ENCODE measurements at regions not wholly inside any gene's neighbourhood (a gene's known extent, or its start where the extent isn't known, plus 50 kb on each side); places are given as distances from the start of the nearest gene placed in this dataset.

DNA sequence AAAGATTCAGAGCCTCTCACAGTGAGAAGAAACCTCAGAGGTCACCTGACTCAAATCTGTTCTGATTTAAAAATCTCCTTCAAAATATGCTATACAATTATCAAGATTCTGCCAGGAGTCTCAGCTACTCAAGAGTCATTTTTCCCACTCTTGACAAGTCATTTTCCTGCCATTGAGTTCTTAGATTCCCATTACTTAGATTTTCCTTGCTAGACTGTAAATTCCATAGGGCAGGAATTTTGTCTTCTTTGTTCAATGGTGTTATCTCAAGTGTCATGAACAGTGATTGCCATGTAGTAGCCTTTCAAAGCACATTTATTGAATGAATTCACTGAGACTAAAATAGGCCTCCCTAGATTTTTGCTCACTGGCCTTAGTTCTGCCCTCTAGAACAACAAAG lies 95.9 kb downstream of the PCTP start:
- H3K27ac ChIP-seq: no peak overlapping the region
- H3K4me3 ChIP-seq: no peak overlapping the region
- DNase-seq (ENCODE audit: low spot score): no peak
- TF ChIP-seq, protein P1, sequence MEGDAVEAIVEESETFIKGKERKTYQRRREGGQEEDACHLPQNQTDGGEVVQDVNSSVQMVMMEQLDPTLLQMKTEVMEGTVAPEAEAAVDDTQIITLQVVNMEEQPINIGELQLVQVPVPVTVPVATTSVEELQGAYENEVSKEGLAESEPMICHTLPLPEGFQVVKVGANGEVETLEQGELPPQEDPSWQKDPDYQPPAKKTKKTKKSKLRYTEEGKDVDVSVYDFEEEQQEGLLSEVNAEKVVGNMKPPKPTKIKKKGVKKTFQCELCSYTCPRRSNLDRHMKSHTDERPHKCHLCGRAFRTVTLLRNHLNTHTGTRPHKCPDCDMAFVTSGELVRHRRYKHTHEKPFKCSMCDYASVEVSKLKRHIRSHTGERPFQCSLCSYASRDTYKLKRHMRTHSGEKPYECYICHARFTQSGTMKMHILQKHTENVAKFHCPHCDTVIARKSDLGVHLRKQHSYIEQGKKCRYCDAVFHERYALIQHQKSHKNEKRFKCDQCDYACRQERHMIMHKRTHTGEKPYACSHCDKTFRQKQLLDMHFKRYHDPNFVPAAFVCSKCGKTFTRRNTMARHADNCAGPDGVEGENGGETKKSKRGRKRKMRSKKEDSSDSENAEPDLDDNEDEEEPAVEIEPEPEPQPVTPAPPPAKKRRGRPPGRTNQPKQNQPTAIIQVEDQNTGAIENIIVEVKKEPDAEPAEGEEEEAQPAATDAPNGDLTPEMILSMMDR (IDR thresholded peaks at IDR 0.05): no peak

DNA sequence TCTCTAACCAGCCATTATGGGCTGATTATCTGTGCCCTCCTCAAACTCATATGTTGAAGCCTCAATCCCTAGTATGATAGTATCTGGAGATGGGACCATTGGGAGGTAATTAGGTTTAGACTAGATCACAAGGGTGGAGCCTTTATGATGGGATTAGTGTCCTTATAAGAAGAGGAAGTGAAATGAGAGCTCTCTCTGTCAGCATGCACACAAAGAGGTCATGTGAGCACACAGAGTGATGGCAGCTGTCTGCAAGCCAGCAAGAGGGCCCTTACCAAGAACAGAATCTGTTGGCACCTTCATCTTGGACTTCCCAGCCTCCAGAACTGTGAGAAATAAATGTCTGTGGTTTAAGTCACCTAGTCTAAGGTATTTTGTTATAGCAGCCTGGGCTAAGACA lies 101.9 kb downstream of the PCTP start:
- TF ChIP-seq, protein P1 (IDR thresholded peaks at IDR 0.05): no peak
- H3K27ac ChIP-seq: no peak overlapping the region
- H3K4me3 ChIP-seq: no peak overlapping the region

DNA sequence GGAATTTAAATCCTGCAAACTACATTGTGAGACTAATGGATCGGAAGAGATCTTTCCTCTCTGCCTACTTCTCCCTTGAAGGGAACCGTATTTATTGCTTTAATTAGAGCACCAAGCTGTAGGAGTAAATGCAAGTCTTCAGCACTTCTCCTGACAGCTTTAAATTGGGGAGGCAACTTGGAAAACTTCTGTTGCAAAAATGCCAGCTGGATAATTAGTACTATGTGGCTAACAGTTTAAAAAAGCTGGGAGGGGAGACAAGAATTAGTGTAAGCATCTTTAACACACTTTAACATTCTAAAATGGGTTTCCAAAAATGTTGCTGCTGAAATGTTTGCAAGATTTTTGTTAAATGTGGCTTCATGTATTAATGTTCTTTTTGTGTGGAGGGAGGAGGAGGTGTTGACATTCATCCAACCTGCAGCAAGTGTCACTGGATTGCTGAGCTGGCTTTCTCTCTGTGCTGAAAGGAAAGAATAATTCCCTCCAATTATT lies 108.5 kb downstream of the PCTP start:
- no peak for DNase-seq (ENCODE audit: low spot score)
- Histone ChIP-seq H3K27ac (no peak overlapping the region), H3K4me3 (no peak overlapping the region)
- TF ChIP-seq, protein P1 (IDR thresholded peaks at IDR 0.05): no peak

More for the DNA sequence above, 101.9 kb downstream of the PCTP start:
- DNase-seq (ENCODE audit: low spot score): no peak

GRCh38 chr17:55865072-55865762 lies 114.4 kb downstream of the PCTP start:
- TF ChIP-seq, protein P1 (IDR thresholded peaks at IDR 0.05): no peak
- DNase-seq (ENCODE audit: low spot score): no peak
- no peak overlapping the region for H3K27ac ChIP-seq
- no peak overlapping the region for H3K4me3 ChIP-seq

DNA sequence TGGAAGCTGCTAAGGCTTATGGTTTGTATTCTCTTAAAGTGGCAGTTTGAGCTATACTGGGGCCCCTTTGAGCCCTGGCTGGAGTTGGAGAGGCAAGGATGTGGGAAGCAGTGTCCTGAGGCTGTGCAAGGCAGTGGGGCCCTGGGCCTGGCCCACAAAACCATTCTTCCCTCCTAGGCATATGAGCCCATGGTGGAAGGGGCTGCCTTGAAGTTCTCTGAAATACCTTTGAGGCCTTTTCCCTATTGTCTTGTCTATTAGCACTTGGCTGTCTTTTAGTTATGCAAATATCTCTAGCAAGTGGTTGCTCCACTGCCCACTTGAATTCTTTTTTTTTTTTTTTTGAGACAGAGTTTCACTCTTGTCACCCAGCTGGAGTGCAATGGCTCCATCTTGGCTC lies 119.2 kb downstream of the PCTP start:
- no peak overlapping the region for H3K4me3 ChIP-seq
- DNase-seq (ENCODE audit: low spot score): no peak
- TF ChIP-seq, protein P1 (IDR thresholded peaks at IDR 0.05): no peak
- no peak overlapping the region for H3K27ac ChIP-seq

DNA sequence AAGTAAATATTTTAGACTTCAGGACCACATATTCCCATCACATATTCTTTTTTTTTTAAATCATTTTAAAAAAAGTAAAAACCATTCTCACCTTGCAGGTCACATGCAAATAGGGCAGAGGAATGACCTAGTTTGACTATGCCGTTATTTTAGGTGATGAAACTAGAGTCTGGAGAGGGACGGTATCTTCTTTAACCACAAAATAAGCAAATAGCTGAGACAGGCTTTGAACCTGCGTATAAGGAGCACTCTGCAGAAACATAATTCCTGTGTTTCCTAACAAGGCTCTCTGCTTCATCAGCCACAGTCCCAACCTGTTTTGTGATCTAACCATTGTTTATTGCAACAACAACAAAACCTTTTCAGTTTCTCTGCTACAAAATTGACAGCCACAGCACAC lies 121.5 kb downstream of the PCTP start:
- TF ChIP-seq, protein P1 (IDR thresholded peaks at IDR 0.05): no peak

More for the DNA sequence above, 121.5 kb downstream of the PCTP start:
- DNase-seq (ENCODE audit: low spot score): no peak
- H3K27ac ChIP-seq: no peak overlapping the region
- H3K4me3 ChIP-seq: no peak overlapping the region

Data from coronary artery (tissue), 2 donors.